GM12873 (cell line): ENCODE measurements at regions not wholly inside any gene's neighbourhood (a gene's known extent, or its start where the extent isn't known, plus 50 kb on each side); places are given as distances from the start of the nearest gene placed in this dataset.

Experiments used
- CTCF ChIP-seq: IDR thresholded peaks from 2 replicates; pipeline ENCODE4 v1.5.1; 2012; ENCODE audit warnings: low read depth, mild to moderate bottlenecking, moderate library complexity, low read length, control low read depth; ENCODE audit not compliant: insufficient read depth; ENCODE audit errors: missing control alignments

- TF ChIP-seq CTCF, result no peak
Measured at GRCh38 chr3:67947808-67948508, 293.5 kb upstream of the SUCLG2 start.

- no peak for TF ChIP-seq CTCF
Measured at GRCh38 chr3:67946436-67946835, 292.0 kb upstream of the SUCLG2 start.

GRCh38 chr3:67943546-67943945 lies 289.1 kb upstream of the SUCLG2 start:
- no peak for TF ChIP-seq CTCF

- TF ChIP-seq CTCF, result no peak
Measured at GRCh38 chr3:67941433-67942030, 287.1 kb upstream of the SUCLG2 start.

GRCh38 chr3:67940210-67940952 lies 286.0 kb upstream of the SUCLG2 start:
- TF ChIP-seq CTCF, result no peak

- no peak for TF ChIP-seq CTCF
Measured at GRCh38 chr3:67937498-67938118, 283.2 kb upstream of the SUCLG2 start.

GRCh38 chr3:67923796-67924195 lies 269.4 kb upstream of the SUCLG2 start:
- no peak for TF ChIP-seq CTCF
